Myocyte (in vitro differentiated cells): ENCODE measurements at regions not wholly inside any gene's neighbourhood (a gene's known extent, or its start where the extent isn't known, plus 50 kb on each side); places are given as distances from the start of the nearest gene placed in this dataset.

ENCODE experiments used
- DNase-seq: peaks from one replicate; pipeline ENCODE4 v3.0.0-alpha.2; 2012; ENCODE audit warnings: low read depth

DNA sequence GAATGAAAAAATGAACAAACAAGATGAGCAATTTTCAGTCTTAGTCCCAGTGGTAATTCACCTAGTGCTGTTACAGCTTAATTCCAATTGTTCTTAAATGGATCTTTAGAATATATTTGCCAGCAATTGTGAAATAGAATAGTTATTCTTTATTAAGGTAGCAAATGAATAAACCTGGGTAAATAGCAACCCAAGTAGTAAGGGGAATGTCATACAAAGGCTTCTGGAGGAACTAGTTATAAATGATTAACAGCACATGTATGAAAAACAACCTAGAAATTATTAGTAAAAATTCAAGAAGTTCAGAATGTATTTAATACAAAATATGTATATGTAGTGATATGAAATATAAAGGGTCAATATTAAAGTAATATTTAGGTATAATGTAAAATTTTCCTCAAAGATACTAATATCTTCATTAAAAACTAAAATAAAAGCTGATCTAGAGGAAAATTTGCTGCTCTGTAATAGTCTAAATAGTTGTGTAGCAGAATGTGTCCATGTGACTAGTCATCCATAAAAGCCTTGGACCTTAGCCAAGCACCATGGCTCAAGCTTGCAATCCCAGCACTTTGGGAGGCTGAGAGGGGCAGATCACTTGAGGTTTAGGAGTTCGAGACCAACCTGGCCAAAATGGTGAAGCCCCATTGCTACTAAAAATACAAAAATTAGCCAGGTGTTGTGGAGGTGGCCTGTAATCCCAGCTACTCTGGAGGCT, 535.9 kb upstream of the ATXN8OS start:
- DNase-seq: no peak

DNA sequence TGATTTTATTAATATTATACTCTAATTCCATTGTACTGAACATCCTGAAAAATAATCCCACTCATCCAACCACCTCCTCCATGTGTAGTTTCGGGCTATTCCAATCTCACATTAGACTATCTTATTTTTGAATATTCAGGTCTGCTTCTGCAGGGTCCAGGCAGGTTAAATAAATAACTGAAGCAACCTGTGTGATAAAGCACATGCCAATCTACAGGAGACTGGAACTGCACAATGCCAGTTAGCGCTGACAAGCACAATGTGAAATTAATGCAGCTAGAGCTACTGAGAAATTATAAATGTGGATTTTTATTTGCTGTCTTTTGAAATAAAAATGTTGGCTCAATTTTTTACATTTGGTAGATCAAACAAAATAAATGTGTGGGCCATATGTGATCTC, 540.1 kb upstream of the ATXN8OS start:
- no peak for DNase-seq

DNA sequence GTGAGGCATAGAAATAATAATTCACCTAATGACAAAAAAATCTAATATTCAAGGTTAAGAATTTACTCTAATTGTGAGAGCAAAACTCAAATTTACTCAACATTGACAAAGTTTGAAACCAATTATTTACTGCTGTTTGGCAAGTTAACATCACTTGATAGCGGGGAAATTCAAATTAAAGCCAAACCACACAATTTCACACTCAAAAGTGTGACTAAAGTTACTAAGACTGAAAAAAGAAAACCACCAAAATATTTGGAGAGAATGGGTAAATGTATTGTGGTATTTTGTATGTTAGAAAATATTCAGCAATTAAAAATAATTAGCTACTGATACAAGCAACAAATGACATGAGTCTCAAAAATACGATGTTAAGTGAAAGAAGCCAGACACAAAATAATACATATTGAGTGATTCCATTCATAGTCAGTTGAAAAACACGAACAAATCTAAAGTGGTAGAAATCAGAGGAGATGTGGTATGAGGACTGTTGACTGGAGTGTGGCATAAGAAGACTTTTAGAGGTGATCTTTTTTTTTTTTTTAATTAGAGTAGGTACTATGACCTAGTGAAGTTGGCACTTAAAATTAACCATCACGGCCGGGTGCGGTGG, 541.4 kb upstream of the ATXN8OS start:
- DNase-seq: no peak

DNA sequence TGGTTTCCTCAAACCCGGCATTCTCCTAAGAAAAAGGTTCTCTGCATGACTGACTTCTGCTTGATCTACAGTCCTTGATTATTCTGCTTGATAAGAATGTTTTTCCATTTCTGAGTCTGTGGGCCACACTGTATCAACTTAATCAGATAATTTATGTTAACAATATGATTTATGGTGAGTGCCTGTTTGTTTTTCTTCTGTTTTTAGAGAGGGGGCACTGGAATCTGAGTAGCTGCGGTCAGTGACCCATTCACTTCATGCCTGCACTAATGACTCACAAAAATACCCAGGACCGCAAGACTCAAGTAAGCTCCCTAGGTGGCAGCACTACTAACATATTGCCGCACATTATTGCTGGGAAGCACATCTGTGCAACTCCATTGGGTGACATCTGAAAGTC, 542.3 kb upstream of the ATXN8OS start:
- DNase-seq: peak; percentile 6

DNA sequence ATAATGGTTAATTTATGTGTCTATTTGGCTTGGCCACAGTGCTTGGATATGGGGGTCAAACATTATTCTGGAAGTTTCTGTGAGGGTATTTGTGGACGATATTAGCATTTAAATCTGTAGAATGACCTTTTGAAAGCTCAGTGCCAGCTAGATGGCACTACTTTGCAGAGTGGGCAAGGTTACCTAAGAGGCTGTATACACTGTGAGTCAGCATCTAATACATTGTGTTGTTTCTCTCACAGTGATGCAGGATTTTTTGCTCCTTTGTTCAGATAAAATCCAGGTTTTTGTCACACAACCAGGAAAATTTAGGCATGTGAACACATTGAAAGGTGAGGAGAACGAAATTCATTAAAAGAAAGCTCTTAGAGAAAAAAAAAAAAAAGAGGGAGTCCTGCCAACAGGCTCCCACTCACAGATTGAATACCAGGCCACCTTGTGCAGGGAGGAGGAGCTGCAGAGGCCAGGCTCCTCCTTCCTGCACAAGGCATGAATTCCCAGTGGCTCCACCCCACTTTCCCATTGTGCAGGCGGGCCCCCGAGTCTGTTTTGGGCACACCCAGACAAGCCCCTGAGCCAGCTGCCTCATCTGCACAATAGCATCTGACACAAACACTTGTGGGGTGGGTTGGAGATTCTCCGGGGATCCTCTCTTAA, 551.0 kb upstream of the ATXN8OS start:
- DNase-seq: no peak

DNA sequence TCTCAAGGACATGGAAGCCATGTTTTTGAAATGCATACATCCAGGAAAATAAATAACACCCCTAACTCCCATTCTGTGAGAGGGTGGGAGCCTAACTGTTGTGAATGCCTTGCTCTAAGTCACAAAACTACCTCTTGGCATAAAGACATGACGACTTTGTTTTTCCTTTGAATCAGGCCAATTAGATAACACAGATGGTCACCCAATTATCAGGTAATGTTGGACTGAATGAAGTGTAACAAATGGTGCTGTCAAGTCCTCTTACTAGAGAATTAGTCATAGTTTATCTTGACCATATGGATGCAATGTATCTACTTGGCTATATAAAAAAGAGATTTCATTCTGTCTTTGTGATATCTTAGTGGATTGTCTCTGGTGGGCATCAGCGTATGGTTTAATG, 553.6 kb upstream of the ATXN8OS start:
- no peak for DNase-seq

DNA sequence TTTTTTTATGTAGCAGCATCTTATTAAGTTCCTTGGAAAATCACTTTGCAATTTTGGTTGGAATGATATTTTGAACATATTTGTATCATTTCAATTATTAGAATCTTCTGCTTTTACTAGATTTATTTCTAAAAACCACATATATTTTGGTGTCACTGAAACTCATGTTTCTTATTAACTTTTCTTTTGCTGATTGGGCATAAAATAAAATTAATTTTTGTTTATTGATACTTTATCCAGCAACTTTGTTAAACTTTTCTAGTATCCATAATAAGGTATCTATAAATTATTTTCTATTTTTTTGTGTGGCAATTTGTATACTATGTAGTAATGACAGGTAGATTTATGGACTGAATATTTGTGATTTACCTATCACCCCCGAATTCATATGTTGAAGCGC, 556.4 kb upstream of the ATXN8OS start:
- no peak for DNase-seq

DNA sequence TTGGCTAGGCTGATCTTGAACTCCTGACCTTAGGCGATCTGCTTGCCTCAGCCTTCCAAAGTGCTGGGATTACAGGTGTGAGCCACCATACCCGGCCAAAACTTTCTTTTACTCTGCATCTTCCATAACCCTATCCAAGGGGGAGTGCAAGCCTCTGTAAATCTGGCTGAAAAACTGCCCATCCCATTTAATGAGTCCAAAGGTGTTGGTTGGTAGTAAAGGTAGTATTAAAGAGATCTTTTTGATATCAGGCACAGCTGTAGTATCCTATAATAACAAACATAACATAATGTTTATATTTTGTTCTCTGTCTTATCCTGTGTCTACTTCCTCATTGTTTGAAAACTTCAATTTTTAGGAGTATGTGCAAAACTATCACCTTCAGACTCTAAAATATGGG, 559.8 kb upstream of the ATXN8OS start:
- DNase-seq: no peak

DNA sequence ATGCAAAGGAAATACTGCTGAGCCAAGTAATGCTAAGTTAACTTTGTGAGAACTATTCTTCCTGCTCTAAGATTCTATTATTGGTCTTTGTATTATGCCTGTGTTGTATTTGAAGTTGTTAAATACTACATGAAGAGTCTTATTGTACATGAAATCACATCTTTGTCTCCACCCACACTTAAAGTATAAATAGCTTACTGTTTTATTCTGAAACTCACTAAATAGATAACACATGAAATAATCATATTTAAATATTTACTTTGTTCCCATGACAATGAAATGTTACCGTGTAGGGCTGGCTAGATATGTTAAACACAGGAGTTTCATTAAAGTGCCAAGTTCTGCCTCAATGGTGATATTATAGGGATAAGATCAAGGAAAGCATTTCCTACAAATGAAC, 562.1 kb upstream of the ATXN8OS start:
- DNase-seq: no peak

DNA sequence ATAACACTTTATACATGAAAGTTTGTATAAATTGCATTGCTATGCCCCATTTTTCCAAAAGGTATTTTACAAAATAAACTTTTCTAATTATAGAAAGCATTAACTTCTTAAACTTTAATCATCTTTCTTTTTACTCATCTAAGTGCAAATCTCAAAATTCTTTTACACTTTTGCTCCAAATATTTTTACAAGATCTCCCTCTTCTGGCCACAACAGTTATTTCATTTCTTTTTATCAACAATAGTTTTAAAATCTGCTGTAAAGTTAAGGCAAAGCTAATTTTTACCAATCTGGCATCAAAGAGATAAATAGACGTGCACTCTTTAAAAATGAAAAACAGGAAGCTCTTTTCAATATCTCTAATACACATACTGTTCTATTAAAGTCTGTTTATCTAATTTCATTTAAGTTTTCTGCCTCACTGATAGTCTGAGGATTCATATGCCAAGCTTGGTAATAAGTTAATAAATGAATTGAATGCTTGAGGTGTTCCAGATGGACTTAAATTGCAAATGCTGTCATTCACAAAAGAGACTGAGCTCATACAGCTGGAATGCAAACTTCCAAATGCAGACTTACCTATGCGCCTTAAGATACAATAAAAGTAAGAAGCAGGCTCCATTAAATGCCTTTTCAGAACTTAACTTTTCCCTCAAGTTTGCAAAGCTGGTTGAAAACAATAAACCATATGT, 583.0 kb upstream of the ATXN8OS start:
- DNase-seq: no peak

DNA sequence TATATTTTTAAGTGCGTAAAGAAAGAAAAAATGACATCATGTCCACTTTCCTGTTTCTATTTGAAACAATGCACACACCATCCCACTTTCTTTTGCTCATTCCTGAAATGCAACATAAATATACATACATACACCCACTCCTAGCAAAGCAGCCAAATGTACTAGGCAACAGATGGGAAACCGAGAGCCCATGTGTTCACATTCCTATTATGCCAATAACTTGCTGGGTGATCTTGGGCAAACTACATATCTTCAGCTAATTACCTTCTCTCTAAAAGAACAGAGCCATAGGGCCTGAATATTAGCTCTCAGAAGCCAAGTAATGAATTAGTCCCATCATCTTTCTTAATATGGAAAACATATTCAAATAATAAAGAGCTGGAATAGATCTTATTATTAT, 610.6 kb upstream of the ATXN8OS start:
- DNase-seq: no peak

DNA sequence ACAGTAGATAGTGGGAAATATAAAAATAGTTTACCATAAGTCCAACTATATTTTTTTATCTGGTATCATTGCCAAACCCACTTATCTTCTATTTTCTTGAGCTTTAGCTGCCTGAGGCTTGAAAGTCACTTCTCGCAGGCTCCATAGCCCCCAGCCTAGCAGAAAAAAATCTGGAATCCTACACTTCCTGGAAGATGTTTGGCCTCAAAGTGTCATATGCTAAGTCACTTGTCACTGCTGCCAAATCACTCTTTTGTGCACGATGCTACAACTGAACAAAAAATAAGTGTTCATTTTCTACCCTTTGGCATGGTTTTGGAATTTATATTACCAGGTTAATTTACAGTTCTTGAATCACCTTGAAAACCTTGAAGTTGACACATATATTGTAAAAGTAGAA, 612.5 kb upstream of the ATXN8OS start:
- no peak for DNase-seq

DNA sequence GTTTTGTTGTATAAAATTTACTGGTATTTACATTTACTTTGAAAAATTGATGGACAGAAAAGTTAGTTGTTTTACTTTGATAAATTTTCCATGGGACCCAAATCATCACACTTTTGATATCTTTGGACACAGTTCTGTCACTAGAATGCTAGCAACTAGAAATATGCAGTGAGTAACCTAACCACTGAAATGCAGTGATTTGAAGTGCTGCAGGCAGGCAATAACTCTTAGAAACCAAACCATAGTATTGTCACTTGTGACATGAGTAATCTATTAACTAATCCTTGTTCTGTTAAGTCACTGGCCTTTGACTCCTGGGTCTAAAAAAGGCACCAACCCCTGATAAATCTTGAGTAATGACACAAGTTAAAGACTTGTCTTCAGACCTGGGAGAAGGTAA, 620.0 kb upstream of the ATXN8OS start:
- DNase-seq: no peak

DNA sequence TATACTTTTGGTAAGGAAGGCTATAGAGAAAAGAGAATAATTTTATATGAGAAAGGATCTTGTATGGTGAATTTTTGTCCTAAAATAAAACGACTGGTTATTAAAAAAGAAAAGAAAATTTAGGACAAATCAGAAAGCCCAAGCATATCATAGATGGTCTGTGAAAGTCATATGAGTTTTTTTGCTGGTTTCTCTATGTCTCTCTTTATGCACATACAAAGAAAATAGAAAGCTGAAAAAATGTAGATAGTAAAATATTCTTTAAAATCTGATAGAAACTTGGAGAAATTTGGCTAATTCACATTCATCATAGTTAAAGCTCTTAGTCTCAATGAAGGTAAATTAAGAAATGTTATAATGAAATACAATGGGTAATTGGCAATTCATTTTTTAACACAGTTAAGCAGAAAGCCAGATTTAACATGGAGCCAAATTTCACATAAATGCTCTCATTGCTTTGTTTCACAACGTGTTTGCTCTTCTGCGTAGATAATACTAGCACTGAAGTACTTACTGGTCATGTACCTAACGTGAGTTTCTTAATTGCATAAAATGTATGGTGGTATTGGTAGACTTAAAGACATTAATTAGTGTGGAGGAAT, 621.5 kb upstream of the ATXN8OS start:
- DNase-seq: no peak

DNA sequence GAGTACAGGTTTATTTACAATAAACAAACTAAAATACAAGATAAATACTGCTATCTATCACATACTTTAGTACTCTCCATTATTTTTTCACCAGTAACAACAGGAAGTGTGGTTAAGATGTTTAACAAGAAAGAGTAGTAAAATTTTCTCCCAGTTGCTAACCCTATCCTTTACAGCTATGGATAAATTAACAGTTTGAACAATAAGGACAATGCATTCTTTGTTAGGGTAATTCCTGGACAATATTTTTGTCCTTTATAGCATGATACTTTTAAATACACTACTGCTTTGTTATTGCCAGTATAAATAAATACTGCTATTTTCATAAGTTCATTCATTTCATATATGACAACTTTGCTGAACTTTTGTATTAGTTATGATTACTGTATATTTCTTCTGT, 630.2 kb upstream of the ATXN8OS start:
- DNase-seq: no peak

DNA sequence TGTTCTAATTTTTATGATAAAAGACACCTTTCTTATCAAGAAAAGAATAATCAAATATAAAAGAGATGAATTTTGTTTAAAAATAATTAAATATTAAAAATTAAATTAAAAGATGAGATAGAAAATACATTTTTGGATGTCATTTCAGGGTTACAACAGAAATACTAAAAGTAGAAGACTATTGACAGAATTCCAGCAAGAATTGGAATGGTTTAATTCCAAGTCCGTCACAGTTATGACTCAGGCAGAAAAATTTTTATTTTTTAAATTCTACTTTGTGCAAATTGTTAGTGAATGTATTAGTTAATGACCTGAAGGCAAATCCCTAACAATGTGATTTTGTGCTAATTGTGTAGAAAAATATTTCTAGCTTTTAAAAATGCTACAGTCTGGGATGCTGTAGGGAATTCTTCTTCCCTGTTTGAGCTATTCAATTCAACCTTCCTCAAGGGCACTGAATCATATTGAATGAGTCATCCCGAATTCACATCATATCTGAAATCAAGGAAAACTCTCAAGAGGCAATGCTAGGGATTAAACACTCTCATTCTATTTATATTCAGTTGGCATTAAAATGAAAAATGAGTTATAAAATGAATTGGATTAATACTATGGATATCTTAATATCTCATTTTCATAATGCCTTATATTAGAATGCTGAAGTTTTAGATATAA, 633.5 kb upstream of the ATXN8OS start:
- DNase-seq: no peak

DNA sequence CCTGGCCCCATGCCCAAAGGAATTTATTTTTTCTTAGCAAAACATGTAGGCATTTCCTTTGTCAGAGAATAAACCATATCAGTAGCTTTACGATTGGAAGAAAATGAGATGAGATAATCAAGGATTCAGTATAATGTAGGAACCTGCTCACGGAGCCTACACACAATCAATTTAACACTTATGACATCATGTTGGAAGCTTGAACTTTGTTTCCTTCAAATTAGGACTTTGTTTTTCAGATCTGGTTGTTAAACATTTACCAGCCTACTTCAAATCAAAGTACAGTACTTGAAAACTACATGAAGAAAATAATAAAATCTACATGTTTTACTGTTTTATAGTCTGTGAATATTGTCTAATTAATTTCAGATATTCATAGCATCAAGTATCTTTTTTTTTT, 639.0 kb upstream of the ATXN8OS start:
- no peak for DNase-seq

DNA sequence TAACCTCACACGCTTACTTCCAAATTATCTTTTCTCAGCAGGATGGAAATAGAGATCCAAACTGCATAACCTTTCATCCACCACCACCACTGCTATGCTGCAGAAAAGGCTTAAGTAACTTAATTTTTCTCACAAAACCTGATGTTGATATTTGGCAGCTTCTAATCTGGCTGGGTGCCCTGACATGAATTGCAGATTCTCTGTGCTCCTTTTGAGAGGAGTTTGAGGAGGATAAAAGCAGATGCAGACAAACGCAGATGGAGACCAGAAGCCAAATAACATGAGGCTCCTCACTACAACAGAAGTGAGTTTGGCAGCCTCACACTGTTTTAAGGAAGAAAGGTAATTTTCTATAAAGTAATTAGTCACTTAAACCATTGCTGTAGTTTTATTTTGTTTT, 646.2 kb upstream of the ATXN8OS start:
- DNase-seq: no peak

DNA sequence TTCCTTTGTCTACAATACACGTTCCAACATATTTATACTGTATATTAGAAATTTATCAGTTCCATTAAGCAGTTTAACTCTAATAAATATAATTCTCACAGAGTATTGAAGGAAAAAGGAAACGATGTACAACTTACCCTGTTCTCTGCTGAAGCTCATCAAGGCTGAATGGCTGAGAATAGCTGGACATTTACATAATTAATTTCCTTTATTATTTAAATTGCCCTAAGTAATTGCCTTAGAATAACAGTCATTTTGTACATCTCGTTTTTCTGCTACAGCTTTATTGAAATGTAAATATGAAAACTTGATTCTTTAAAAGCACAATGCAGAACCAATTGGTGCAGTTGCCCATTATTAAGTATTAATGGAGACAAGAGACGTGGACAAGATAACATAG, 648.3 kb upstream of the ATXN8OS start:
- no peak for DNase-seq

DNA sequence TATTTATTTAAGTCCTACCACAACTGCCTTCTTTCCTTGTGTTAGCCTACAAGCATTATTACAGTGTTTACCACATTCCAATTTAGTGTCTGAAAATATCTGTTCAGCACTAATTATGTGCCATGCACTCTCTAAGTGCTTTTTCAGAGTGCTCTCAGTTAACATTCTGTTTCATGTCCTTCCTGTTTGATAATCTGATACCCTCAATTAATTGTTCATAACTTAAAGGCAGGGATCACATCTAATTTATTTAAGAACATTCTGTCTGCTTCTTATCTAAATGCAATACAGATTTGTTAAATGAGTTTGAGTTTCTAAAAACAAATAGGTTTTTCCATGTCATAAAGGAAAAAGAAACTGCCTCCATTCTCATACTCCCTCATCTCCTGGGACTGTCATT, 649.6 kb upstream of the ATXN8OS start:
- no peak for DNase-seq

DNA sequence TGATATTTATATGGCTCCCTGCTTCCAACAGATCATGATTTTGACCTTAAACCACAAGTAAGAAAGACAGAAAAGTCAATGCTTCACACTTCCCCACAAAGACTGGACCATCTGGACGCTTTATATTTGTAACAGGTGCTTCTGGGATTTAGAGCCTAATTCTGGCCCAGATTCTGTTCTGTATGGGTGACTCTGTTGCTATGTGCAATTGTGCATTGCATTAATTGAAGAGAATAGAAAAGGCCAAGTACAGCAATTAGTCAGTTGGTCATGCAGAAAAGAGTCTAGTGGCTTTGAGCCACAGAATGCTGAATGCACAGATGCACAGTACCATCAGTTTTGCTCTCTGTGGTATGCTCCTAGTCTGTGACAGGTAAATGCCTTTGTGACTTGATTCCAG, 657.4 kb upstream of the ATXN8OS start:
- no peak for DNase-seq
